Hepatocyte (in vitro differentiated cells): ENCODE measurements at regions not wholly inside any gene's neighbourhood (a gene's known extent, or its start where the extent isn't known, plus 50 kb on each side); places are given as distances from the start of the nearest gene placed in this dataset.

Experiments
- CTCF ChIP-seq: fragments of 200-600 bp; sonication (generic); IDR thresholded peaks from 2 replicates; pipeline ENCODE4 v1.5.1; 2016; ENCODE audit warnings: antibody characterized with exemption, mild to moderate bottlenecking; ENCODE audit not compliant: poor library complexity
- EZH2phosphoT487 ChIP-seq: fragments of 200-600 bp; sonication (generic); IDR thresholded peaks from one replicate; pipeline ENCODE4 v1.6.1; 2018; ENCODE audit warnings: antibody characterized with exemption, mild to moderate bottlenecking, low read depth, moderate library complexity; ENCODE audit not compliant: unreplicated experiment, severe bottlenecking

GRCh38 chr22:27193636-27194035 is 536.2 kb downstream of the MIAT start:
- TF ChIP-seq CTCF (no peak), EZH2phosphoT487 (no peak)
